ENCODE measurements at regions not wholly inside any gene's neighbourhood (a gene's known extent, or its start where the extent isn't known, plus 50 kb on each side); places are given as distances from the start of the nearest gene placed in this dataset.
"Not testable (repeated sequence)": the region's sequence is repeated elsewhere in the genome, so short reads cannot be mapped to it uniquely, and the experiment has no call there.

DNA sequence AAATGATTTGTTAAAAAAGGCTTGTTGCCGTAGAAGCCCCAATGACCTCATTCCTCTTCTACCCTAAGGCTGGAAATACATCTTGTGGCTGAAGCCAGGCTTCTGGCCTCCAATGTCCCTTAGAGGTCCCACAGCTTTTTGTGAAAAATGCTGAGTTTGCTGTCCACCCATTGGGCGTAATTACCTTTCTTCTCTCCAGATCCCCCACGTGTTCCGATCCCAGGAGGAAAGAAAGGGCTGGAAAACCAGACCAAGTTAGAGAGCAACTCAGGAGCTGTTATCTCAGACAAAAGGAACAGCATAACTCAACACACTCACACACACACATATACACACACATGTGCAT is 154.2 kb downstream of the MIAT start:
- DNase-seq: no peak

DNA sequence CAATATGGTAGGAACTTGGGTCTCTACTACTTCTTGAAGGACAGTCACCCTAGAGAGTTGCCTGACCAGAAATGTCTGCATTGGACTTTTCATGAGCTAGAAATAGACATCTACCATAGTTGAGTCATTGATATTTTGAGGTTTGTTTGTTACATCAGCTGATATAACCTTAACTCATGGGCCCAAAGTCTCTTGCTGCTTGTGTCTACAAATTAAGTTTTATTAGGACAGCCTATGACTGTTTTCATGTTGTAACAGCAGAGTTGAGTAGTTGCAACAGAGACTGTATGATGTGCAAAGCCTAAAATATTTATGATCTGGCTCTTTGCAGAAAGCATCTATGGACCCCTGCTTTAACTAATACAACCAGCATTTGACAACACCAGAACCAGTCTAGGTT is 155.3 kb downstream of the MIAT start:
- no peak for DNase-seq

- no peak for DNase-seq
These were observed 159.3 kb downstream of the MIAT start for GRCh38 chr22:26816726-26817125.

DNA sequence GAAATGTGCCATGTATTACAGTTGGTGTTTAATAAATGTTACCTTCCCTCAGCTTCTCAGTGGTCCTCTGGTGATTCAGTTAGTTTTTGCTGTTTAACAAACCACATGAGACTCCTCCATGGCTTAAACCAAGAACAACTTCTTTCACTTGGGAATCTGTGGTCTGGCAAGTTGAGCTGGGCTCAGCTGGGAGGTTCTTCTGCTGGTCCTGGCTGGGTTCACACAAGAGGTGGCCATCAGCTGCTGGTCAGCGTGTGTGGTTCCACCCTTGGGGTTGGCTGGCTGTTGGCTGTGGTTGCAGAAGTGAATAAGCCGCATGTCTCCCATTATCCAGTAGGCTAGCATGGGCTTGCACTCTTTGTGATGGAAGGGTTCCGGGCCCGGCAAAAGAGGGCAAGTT is 160.5 kb downstream of the MIAT start:
- DNase-seq: no peak

DNA sequence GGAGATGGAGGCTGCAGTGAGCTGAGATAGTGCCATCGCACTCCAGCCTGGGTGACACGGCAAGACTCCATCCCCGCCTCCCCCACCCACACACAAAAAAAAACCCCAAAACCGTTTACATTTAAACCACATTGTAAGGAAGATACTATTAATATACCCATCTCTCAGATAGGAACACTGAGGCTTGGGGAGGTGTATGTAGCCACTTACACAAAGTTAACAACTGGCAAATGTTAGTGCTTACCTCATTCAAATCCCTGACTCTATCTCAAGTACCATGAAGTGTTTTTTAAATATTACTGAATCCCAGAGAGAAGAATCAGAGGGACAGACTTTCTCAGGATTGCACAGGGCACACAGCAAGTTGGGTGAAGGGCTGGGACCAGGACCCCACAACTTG is 164.5 kb downstream of the MIAT start:
- no peak for DNase-seq

- DNase-seq: peak in 1 of 2 experiments; percentile 6
These were observed 164.9 kb downstream of the MIAT start for GRCh38 chr22:26822313-26822712.

GRCh38 chr22:26823966-26824365 is 166.6 kb downstream of the MIAT start:
- DNase-seq: no peak

DNA sequence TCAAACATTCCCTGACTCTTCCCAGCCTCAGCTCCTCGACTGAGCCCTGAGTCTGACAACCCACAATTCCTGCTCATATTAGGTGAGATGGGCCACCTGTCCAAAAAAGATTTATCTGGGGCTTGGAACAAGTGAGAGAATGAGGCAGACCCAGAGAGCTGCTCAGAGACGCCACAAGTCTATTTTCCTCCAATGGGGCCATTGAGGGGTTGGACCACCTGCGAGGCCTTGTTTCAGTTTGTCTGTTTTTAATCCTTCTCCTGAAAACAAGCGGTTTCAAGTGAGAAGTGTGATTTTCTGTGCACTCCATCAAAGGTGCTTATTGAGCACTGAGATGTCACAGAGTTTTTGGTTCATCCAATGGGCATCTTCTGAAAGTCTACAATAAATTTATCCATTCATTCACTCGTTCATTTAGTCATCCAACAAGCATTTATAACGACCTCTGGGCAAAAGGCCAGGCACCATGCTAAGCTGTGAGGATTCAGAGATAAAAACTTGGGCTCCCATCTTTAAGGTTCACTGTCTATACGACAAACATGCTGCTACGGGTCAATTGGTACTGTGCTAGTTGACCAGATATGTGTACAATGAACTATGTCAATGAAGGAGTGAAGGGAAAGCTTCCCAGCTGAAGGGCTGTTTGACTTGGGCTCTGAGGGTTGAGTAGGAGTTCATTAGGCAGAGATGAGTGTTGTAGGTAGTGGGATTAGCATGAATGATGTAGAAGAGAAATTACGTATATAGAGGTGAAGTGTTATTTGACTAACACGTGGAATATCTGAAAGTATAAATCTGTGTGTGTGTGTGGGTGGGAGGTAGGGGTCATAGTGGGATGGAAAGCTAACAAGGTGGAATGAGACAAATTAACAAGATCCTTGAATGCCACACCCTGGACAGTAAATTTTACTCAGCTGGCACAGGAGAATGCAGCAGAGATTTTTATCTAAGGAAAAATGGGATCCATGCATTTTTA is 168.9 kb downstream of the MIAT start:
- no peak for DNase-seq

DNA sequence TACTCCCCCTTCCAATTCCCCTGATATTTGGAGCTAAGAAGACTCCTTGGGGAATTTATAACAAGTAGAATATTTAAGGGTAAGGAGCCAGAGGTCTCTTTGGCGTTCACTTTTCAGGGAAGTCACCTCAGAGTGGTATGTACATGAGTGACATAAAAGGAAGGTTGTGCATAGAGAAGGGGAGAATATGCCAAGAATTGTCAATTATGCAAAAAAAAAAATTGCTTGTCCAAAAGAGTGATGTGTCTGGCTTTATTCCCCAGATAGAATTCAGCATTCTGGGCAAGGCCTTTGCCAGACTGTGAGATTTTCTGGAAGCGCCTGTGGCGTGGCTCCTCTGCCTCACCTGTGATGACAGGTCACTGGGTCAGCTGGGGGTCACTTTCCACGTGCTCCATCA is 170.2 kb downstream of the MIAT start:
- no peak for DNase-seq

GRCh38 chr22:26828311-26828710 is 170.9 kb downstream of the MIAT start:
- DNase-seq: no peak

GRCh38 chr22:26830837-26831236 is 173.4 kb downstream of the MIAT start:
- no peak for DNase-seq

DNA sequence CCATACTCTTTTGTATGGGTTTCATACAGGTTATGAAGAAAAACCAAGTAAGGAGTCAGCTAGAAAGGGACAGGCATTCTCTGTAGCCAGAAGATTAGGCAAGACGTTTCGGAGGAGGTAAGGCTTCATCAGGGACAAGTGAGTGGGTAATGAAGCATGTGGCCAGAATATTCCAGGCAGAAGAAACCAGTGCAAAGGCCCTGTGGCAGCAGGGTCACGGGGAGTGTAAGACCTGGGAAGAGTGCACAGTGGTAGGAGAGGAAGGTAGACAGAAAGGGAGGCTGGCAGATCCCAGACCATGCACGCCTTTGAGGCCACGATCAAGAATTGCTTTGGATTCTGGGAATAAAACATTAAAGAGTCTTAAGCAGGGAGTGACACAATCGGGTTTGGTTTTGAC is 177.6 kb downstream of the MIAT start:
- DNase-seq: no peak

GRCh38 chr22:26835929-26836528 is 178.6 kb downstream of the MIAT start:
- peak; percentile 17 to 45 for DNase-seq

DNA sequence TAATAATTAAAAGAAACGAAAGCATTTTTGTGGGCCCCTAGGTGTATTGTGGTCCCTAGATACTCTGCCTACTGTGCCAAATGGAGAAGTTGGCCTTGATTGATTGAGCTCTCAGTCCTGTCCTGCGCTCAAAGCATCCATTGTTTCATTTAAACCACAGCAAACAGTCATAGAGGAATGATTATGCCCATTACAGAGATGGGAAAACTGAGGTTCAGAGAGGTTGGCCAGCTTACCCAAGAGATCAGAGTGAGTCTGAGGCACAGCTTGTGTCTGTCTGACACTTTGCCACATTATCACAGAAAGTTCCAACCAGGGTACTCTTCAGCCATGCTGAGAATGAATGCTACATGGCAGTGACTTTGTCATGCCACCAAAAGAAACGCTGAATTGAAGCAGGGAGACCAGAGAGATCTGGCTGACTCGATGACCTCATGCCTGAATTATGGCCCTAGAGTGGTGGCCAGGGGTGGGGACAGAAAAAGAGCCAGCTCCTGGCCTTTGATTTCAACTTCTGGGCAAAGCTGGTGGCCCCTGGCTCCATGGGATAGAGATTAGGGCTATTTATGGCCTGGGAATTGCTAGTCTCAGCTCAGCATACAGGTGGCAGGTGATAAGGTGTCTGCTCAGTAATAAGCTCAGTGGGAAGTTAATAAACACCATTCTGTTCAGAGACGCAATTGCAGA is 180.5 kb downstream of the MIAT start:
- DNase-seq: no peak

DNA sequence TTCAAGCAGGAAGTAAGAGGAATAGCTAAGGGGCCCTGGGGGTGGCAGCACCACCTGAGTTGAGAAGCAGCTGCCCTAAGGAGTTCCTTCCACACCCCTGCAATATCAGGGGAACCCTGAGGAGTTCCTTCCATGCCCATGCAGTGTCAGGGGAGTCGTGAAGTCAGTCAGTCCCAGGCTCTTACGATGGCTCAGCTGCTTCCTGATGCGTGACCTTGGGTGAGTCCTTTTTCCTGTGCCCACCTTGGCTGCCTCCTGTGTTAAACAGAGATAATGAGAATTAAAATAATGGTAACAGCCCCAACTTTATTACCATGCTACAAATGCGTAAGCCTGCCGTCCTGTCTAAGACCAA is 181.1 kb downstream of the MIAT start:
- DNase-seq: no peak

DNA sequence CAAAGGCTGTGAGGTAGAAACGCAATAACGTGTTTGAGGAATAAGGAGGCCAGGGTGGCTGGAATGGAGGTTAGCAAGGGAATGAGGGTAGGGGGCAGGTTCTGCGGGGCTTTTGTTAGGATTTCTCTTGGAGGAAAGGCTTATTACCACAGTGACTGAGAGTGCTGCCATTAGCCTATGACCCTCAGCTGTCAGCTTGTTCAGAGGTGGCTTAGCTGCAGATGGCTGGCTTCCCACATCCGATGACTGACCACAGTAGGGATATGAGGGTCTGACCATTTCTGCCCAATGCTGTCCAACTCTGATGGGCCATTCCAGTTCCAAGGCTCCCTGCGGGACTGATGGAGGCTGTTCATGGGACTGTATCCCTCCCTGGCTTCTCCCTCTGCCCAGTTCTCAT is 181.8 kb downstream of the MIAT start:
- DNase-seq: no peak

DNA sequence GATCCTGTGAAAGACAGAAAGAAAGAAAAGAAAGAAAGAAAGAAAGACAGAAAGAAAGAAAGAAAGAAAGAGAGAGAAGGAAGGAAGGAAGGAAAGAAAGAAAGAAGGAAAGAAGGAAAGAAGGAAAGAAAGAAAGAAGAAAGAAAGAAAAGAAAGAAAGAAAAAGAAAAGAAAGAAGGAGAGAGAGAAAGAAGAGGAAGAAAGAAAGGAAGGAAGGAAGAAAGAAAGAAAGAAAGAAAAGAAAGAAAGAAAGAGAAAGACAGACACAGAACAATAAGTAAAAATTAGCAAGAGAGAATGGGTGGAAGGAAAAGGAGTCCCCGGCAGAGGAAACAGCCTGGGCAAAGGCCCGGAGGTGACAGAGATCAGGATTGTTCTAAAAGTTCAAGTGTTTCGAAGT is 183.4 kb downstream of the MIAT start:
- DNase-seq: not testable (repeated sequence)

DNA sequence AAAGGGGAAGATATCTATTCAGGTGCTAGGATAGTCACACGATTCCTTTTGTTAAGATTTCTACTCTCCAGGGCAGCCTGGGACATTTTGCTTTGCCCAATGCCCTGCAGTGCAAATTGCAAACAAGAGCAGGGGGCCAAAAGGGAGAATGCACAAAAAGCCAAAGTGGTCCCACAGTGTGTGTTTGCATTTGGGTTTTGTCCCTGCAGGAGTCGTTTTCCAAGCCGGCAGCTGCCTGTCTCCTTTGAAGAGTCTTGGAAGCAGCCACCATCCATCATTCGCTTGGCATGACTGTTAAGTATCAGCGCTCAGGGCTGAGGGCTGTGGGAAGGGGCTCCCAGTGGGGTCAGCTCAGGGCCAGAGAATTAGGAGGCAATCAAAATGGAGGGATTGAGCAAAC is 184.7 kb downstream of the MIAT start:
- DNase-seq: no peak

DNA sequence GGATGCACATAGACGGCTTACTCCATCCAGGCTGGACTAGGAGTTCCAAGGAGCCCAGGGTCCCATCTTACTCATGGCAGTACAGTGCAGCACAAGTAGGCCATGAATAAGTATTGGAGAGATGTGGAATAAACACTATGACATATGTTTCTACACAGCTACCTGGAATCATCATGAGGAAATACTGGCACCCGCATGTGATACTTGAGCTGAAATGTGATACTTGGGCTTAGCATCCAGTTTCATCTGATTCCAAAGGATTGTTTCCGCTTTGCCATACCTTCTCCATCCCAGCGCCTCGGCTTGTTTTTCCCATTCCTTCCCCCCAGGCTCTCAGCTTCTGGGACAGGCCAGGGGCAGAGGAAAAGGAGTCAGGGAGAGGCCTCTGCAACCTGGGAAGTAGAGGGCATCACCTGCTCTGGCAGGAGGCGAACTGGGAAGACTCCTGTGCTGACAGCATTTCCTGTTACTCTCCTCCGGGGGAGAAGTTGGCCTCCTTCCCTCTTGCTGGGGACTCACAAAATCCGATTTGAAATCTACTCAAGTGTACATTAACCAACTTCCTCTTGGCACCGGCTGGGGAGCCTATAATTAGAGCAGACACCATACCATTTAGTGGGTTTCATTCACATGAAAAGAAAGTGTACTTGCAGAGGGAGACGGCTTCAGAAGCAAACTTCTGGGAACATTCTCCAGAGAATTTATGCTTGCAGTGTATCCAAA is 187.8 kb downstream of the MIAT start:
- DNase-seq: no peak

DNA sequence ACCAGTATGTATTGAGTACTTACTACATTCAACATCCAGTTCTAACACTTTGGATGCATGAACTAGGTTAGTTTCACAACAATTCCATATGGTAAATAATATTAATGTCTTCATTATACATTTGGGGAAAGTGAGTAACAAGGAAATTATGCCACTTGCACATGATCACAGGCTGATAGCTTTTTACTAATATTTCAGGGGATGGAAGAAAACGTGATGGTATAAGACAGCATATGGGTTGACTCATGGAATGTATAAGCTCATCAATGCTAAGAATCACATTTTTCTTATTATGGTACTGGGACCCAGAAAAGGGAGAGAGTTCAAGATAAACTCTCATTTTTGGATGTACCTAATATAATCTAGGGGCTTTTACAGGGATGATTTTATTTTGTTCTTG is 188.7 kb downstream of the MIAT start:
- DNase-seq: no peak

- DNase-seq: no peak
These were observed 189.3 kb downstream of the MIAT start for GRCh38 chr22:26846645-26847044.

DNA sequence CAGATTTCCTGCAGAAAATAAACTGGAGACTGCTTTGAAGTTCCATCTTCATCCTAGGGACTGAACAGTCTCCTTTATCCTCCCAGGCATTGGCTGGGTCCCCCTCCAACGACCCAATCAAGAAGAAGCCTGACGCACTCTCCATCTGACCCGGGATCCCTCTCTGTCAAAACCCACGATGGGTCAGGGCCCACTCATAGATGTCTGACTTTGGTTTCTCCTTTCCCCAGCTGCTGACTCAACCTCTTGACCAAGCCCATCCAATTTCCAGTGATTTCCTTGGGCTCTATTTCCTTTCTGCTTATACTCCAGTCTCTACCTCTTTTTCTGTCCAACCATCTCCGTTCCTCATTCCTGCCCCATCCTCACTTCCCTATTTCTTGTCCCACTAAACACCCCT is 189.7 kb downstream of the MIAT start:
- no peak for DNase-seq

GRCh38 chr22:26847816-26848215 is 190.4 kb downstream of the MIAT start:
- no peak for DNase-seq

Data from SHP77 (cell line).